ENCODE measurements at regions not wholly inside any gene's neighbourhood (a gene's known extent, or its start where the extent isn't known, plus 50 kb on each side); places are given as distances from the start of the nearest gene placed in this dataset.

GRCh38 chr18:5673616-5674015 is 129.8 kb upstream of the EPB41L3 start:
- H3K4me3 Mint-ChIP-seq = no peak overlapping the region
- peak; percentile 58 for DNase-seq (ENCODE audit: low spot score)
- H3K27me3 ChIP-seq (ENCODE audit: insufficient read depth) = no peaks in the 10 kb centered on the region
- H3K9me2 ChIP-seq (ENCODE audit: insufficient read depth) = peaks cover 18% of the 10 kb centered on the region; the same call in 1 of the 2 replicates
- H3K36me3 ChIP-seq (ENCODE audit: insufficient read depth) = no peaks in the 10 kb centered on the region
- H2AFZ ChIP-seq = no peak overlapping the region
- H4K20me1 ChIP-seq (replicated peaks; ENCODE audit: insufficient read depth) = no peaks in the 10 kb centered on the region
- no peaks in the 10 kb centered on the region for H3K79me2 ChIP-seq (replicated peaks; ENCODE audit: insufficient read depth)
- H3K4me3 ChIP-seq = no peak overlapping the region
- no peaks in the 10 kb centered on the region for H3F3A ChIP-seq (replicated peaks; ENCODE audit: low read depth)
- no peak overlapping the region for H3K27ac Mint-ChIP-seq
- H3K27me3 Mint-ChIP-seq (ENCODE audit: insufficient read depth, low read depth, poor library complexity) = peaks cover 2% of the 10 kb centered on the region
- H3K27ac ChIP-seq (ENCODE audit: low read depth) = no peak overlapping the region
- ATAC-seq = peak; percentile 78
- H3K4me2 ChIP-seq = no peak overlapping the region
- TF ChIP-seq ETS1 (IDR thresholded peaks at IDR 0.05) (no peak), ZNF462 (CRISPR knock-in tag; IDR thresholded peaks at IDR 0.05) (no peak), ZNF114 (CRISPR knock-in tag; IDR thresholded peaks at IDR 0.05) (no peak), POLR2AphosphoS5 (IDR thresholded peaks at IDR 0.05; ENCODE audit: low read depth) (no peak), EZH2 (IDR thresholded peaks at IDR 0.05; ENCODE audit: low read depth, unreplicated experiment) (no peak), NANOG (IDR thresholded peaks at IDR 0.05; ENCODE audit: borderline replicate concordance) (no peak), REST (IDR thresholded peaks at IDR 0.05; ENCODE audit: unreplicated experiment) (no peak), CTCF (conservative IDR thresholded peaks at IDR 0.05; ENCODE audit: low read depth in 2 of 2) (no peak), CREB1 (CRISPR knock-in tag; IDR thresholded peaks at IDR 0.05; ENCODE audit: low read depth) (no peak), ZNF331 (CRISPR knock-in tag; IDR thresholded peaks at IDR 0.05; ENCODE audit: low read depth) (no peak), STAT1 (IDR thresholded peaks at IDR 0.05; ENCODE audit: unreplicated experiment) (no peak), JUNB (IDR thresholded peaks at IDR 0.05; ENCODE audit: unreplicated experiment) (no peak), EZH2phosphoT487 (IDR thresholded peaks at IDR 0.05; ENCODE audit: unreplicated experiment) (no peak)
- no peaks in the 10 kb centered on the region for H3K9me3 Mint-ChIP-seq
- peaks cover 19% of the 10 kb centered on the region for H3K4me1 Mint-ChIP-seq
- H3K36me3 Mint-ChIP-seq (ENCODE audit: low read depth) = no peaks in the 10 kb centered on the region
- H3K4me1 ChIP-seq (ENCODE audit: insufficient read depth) = peaks cover 12% of the 10 kb centered on the region
